ENCODE measurements at regions not wholly inside any gene's neighbourhood (a gene's known extent, or its start where the extent isn't known, plus 50 kb on each side); places are given as distances from the start of the nearest gene placed in this dataset.

DNA sequence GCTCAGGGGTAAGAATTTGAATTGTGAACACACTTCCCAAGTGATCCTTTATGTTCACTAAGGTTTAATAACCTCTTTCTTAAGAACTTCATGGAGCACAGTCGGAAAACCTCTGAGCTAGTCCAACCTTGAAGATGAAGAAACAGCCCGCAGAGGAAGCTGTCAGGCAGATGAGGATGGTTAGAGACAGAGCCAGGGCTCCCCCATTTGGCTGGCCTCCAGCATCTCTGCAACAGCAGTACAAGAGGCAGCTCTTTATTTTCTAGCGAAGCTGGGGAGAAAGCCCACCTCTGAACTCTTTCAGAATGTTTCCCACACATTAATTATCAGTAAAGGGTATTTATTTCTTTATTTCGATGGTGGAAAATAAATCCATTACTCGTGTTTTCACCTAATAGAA lies 350.8 kb downstream of the DMRT2 start:
- TF ChIP-seq, protein P1, sequence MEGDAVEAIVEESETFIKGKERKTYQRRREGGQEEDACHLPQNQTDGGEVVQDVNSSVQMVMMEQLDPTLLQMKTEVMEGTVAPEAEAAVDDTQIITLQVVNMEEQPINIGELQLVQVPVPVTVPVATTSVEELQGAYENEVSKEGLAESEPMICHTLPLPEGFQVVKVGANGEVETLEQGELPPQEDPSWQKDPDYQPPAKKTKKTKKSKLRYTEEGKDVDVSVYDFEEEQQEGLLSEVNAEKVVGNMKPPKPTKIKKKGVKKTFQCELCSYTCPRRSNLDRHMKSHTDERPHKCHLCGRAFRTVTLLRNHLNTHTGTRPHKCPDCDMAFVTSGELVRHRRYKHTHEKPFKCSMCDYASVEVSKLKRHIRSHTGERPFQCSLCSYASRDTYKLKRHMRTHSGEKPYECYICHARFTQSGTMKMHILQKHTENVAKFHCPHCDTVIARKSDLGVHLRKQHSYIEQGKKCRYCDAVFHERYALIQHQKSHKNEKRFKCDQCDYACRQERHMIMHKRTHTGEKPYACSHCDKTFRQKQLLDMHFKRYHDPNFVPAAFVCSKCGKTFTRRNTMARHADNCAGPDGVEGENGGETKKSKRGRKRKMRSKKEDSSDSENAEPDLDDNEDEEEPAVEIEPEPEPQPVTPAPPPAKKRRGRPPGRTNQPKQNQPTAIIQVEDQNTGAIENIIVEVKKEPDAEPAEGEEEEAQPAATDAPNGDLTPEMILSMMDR (IDR thresholded peaks at IDR 0.05): no peak
- TF ChIP-seq POLR2AphosphoS5 (IDR thresholded peaks at IDR 0.05) (no peak), POLR2A (IDR thresholded peaks at IDR 0.05) (no peak)
